Skeletal muscle tissue (tissue), 4 donors: ENCODE measurements at regions not wholly inside any gene's neighbourhood (a gene's known extent, or its start where the extent isn't known, plus 50 kb on each side); places are given as distances from the start of the nearest gene placed in this dataset. TPM values are rescaled to one million over a fixed set of nuclear protein-coding genes. Genes with fewer than 3 reads are reported as not detected.

Experiments
- H3K27ac ChIP-seq: one replicate; pipeline ENCODE4 v1.7.0; 2013; ENCODE audit warnings: mild to moderate bottlenecking, low read depth, low read length, inconsistent platforms
- H3K27me3 ChIP-seq, 3 donors: one replicate each; pipeline ENCODE4 v1.7.0; 2013; ENCODE audit warnings: low read length in 3 of 3; ENCODE audit not compliant: control insufficient read depth in 3 of 3, insufficient read depth in 3 of 3
- H3K36me3 ChIP-seq, 3 donors: one replicate each; pipeline ENCODE4 v1.7.0; 2013; ENCODE audit warnings: low read length in 3 of 3; ENCODE audit not compliant: control insufficient read depth in 3 of 3, insufficient read depth in 3 of 3
- H3K4me1 ChIP-seq, 3 donors: one replicate each; pipeline ENCODE4 v1.7.0; 2013; ENCODE audit warnings: low read length in 3 of 3, mild to moderate bottlenecking in 3 of 3; ENCODE audit not compliant: control insufficient read depth in 3 of 3, insufficient read depth in 3 of 3
- H3K4me3 ChIP-seq, 3 donors: one replicate each; pipeline ENCODE4 v1.7.0; 2013; ENCODE audit warnings: low read length in 3 of 3
- H3K9ac ChIP-seq, 3 donors: one replicate each; pipeline ENCODE4 v1.7.0; 2013; ENCODE audit warnings: low read length in 3 of 3, mild to moderate bottlenecking in 3 of 3, moderate library complexity in 2 of 3, low read depth in 1 of 3
- H3K9me3 ChIP-seq, 3 donors: one replicate each; pipeline ENCODE4 v1.7.0; 2013; ENCODE audit warnings: low read length in 3 of 3; ENCODE audit not compliant: control insufficient read depth in 3 of 3
- small RNA-seq: library from RNA; depleted of rRNA; stranded (forward); fragments of <200 nt; gene quantifications from one replicate; pipeline ENCODE3, GENCODE V24; 2014
- donor health status: Osteomylitis.

- Histone ChIP-seq H3K4me3 (no peak overlapping the region), H3K9me3 (no peaks in the 10 kb centered on the region), H3K27ac (no peak overlapping the region), H3K9ac (no peak overlapping the region), H3K36me3 (no peaks in the 10 kb centered on the region), H3K4me1 (no peaks in the 10 kb centered on the region), H3K27me3 (no peaks in the 10 kb centered on the region)
Observed at GRCh38 chr4:148510211-148510610, 68.0 kb upstream of the NR3C2 start.

- Histone ChIP-seq H3K9ac (no peak overlapping the region), H3K9me3 (no peaks in the 10 kb centered on the region), H3K4me1 (no peaks in the 10 kb centered on the region), H3K27me3 (no peaks in the 10 kb centered on the region), H3K27ac (no peak overlapping the region), H3K36me3 (no peaks in the 10 kb centered on the region), H3K4me3 (no peak overlapping the region)
Observed at GRCh38 chr4:148503681-148504080, 61.5 kb upstream of the NR3C2 start.

GRCh38 chr4:148497258-148497657 is 55.0 kb upstream of the NR3C2 start:
- no peaks in the 10 kb centered on the region for H3K36me3 ChIP-seq
- no peak overlapping the region for H3K27ac ChIP-seq
- no peaks in the 10 kb centered on the region for H3K27me3 ChIP-seq
- no peak overlapping the region for H3K4me3 ChIP-seq
- H3K9me3 ChIP-seq, result no peaks in the 10 kb centered on the region
- H3K4me1 ChIP-seq, result no peaks in the 10 kb centered on the region
- H3K9ac ChIP-seq, result no peak overlapping the region

- Histone ChIP-seq H3K4me1 (no peaks in the 10 kb centered on the region), H3K4me3 (no peak overlapping the region), H3K27me3 (no peaks in the 10 kb centered on the region)
Observed at GRCh38 chr4:148495463-148495862, 53.2 kb upstream of the NR3C2 start.

More at GRCh38 chr4:148495463-148495862, 53.2 kb upstream of the NR3C2 start:
- Histone ChIP-seq H3K36me3 (no peaks in the 10 kb centered on the region), H3K27ac (no peak overlapping the region), H3K9ac (no peak overlapping the region), H3K9me3 (no peaks in the 10 kb centered on the region)

Small RNA genes in the stretch of these regions (small RNA-seq; reads per million reads assigned to genes)
- not detected for gene RNA5SP166
- not detected for gene RNU7-197P
